ENCODE measurements at regions not wholly inside any gene's neighbourhood (a gene's known extent, or its start where the extent isn't known, plus 50 kb on each side); places are given as distances from the start of the nearest gene placed in this dataset.

DNA sequence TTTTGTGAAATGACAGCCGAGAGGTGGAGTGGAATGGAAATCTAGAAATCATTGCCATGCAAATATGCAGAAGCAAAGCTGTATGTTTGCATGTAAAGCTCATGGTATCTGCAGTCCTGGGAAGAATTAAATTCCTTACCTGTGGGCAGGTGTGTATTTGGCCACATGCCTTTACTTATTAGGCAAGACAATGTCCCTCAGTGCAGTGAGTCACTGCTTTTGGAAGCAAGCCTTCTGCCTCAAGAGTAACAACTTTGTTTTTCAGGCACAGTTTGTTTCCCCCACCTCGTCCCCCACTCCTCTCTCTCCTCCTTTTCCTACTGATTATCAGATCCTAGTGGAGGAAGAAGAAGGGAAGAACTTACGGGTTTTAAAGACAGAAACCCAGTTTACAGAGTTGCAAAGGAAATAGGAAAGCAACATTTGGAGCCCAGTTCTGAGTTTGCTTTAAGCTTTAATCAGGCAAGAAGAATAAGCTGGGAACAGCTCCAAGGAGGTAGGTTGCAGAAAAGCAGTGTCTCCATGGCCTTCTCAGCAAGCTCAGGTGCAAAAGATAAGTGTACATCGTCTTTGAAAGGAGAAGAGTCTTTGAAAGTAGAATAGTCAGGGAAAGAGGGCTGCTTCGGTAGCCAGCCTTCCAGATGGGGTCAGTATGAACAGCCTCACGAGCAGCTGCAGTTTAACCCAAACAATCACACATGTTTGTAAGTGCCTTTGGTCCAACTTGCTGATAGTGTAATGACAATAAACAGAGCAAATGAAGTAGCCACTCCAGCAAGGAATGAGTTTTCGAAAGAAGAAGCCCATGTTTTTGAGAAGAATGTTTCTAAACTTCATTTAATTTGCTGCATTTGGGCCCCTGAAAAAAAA lies 190.1 kb downstream of the KLF5 start:
- CTCF ChIA-PET, result no interaction called here

DNA sequence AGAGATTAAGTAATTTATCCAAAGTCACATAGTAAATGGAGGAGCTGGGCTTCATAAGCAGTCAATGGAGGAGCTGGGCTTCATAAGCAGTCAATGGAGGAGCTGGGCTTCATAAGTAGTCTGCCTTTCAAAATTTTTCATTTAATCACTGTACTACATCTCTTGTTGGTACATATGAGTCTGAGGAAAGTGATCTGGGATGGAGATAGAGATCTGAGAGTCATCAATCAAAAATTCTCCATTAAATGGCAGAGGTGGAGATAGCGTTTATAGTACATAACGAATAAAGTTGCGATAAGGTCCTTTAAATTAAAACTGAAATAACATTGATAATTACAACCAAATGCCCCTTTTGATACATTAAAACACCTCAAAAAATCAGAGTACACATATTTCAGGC lies 189.3 kb downstream of the KLF5 start:
- Histone ChIP-seq H3K9me3 (ENCODE audit: control insufficient read depth, insufficient read depth, low read depth, low read length) (no peaks in the 10 kb centered on the region), H3K4me1 (ENCODE audit: control insufficient read depth, insufficient read depth, low read length) (no peaks in the 10 kb centered on the region), H3K27ac (ENCODE audit: extremely low read depth, low read depth, low read length) (no peak overlapping the region), H3K4me3 (ENCODE audit: low read depth, low read length) (no peak overlapping the region), H3K36me3 (ENCODE audit: control insufficient read depth in 2 of 2, insufficient read depth in 1 of 2, low read length in 2 of 2) (no peaks in the 10 kb centered on the region)
- TF ChIP-seq, protein P1, sequence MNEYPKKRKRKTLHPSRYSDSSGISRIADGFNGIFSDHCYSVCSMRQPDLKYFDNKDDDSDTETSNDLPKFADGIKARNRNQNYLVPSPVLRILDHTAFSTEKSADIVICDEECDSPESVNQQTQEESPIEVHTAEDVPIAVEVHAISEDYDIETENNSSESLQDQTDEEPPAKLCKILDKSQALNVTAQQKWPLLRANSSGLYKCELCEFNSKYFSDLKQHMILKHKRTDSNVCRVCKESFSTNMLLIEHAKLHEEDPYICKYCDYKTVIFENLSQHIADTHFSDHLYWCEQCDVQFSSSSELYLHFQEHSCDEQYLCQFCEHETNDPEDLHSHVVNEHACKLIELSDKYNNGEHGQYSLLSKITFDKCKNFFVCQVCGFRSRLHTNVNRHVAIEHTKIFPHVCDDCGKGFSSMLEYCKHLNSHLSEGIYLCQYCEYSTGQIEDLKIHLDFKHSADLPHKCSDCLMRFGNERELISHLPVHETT (tag by site-specific recombination; IDR thresholded peaks at IDR 0.05), result no peak
- TF ChIP-seq ZSCAN23 (tag by site-specific recombination; IDR thresholded peaks at IDR 0.05), result no peak
- no peak for TF ChIP-seq KLF8 (tag by site-specific recombination; IDR thresholded peaks at IDR 0.05)
- TF ChIP-seq PRDM10 (tag by site-specific recombination; IDR thresholded peaks at IDR 0.05), result no peak
- no peak for TF ChIP-seq SALL2 (tag by site-specific recombination; IDR thresholded peaks at IDR 0.05; ENCODE audit: borderline replicate concordance)
- TF ChIP-seq HOXA7 (CRISPR knock-in tag; IDR thresholded peaks at IDR 0.05; ENCODE audit: borderline replicate concordance), result no peak
- TF ChIP-seq ZNF112 (tag by site-specific recombination; IDR thresholded peaks at IDR 0.05), result no peak
- no peak for TF ChIP-seq ZNF658 (tag by site-specific recombination; IDR thresholded peaks at IDR 0.05)
- ChIA-PET CTCF (no interaction called here), POLR2A (no interaction called here)

More for the DNA sequence above, 190.1 kb downstream of the KLF5 start:
- Histone ChIP-seq H3K4me1 (ENCODE audit: control insufficient read depth, insufficient read depth, low read length) (no peaks in the 10 kb centered on the region), H3K27ac (ENCODE audit: extremely low read depth, low read depth, low read length) (no peak overlapping the region), H3K4me3 (ENCODE audit: low read depth, low read length) (no peak overlapping the region), H3K36me3 (ENCODE audit: control insufficient read depth in 2 of 2, insufficient read depth in 1 of 2, low read length in 2 of 2) (no peaks in the 10 kb centered on the region), H3K9me3 (ENCODE audit: control insufficient read depth, insufficient read depth, low read depth, low read length) (no peaks in the 10 kb centered on the region)
- TF ChIP-seq ZNF140 (tag by site-specific recombination; IDR thresholded peaks at IDR 0.05) (no peak), TRIM28 (IDR thresholded peaks at IDR 0.05; ENCODE audit: borderline replicate concordance, low read length) (peak; percentile 84; the same call in 1 of the 2 replicates)
- TF ChIP-seq, protein P2, sequence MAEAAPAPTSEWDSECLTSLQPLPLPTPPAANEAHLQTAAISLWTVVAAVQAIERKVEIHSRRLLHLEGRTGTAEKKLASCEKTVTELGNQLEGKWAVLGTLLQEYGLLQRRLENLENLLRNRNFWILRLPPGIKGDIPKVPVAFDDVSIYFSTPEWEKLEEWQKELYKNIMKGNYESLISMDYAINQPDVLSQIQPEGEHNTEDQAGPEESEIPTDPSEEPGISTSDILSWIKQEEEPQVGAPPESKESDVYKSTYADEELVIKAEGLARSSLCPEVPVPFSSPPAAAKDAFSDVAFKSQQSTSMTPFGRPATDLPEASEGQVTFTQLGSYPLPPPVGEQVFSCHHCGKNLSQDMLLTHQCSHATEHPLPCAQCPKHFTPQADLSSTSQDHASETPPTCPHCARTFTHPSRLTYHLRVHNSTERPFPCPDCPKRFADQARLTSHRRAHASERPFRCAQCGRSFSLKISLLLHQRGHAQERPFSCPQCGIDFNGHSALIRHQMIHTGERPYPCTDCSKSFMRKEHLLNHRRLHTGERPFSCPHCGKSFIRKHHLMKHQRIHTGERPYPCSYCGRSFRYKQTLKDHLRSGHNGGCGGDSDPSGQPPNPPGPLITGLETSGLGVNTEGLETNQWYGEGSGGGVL (tag by site-specific recombination; IDR thresholded peaks at IDR 0.05), result peak; percentile 60
- POLR2A ChIA-PET, result no interaction called here

DNA sequence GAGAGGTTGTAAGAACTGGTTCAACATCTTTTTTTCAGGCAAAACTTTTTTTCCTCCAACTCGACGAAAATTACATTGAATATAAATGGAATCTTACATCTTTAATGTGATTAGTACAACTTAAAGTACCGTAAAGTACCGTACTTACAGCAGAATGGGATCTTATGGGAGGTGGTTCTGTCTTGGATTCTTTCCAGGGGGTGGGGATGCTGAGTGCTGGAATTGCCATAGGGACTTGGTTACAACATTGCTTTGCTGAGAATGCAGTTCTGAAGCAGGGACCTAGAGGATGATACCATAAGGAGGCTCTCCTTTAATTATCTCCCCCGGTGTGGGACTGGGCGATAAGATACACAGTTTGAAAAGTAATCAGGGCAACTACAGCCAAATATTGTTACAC lies 186.4 kb downstream of the KLF5 start:
- Histone ChIP-seq H3K4me1 (ENCODE audit: control insufficient read depth, insufficient read depth, low read length) (no peaks in the 10 kb centered on the region), H3K27ac (ENCODE audit: extremely low read depth, low read depth, low read length) (no peak overlapping the region), H3K4me3 (ENCODE audit: low read depth, low read length) (no peak overlapping the region), H3K9me3 (ENCODE audit: control insufficient read depth, insufficient read depth, low read depth, low read length) (no peaks in the 10 kb centered on the region), H3K36me3 (ENCODE audit: control insufficient read depth in 2 of 2, insufficient read depth in 1 of 2, low read length in 2 of 2) (no peaks in the 10 kb centered on the region)
- TF ChIP-seq ZNF600 (tag by site-specific recombination; IDR thresholded peaks at IDR 0.05) (no peak), ZNF223 (tag by site-specific recombination; IDR thresholded peaks at IDR 0.05) (no peak), ZNF558 (tag by site-specific recombination; IDR thresholded peaks at IDR 0.05) (no peak), ZFHX2 (tag by site-specific recombination; conservative IDR thresholded peaks at IDR 0.05) (no peak)
- CTCF ChIA-PET, result no interaction called here
- POLR2A ChIA-PET, result no interaction called here

Measured in HEK293 (cell line).